ENCODE measurements at regions not wholly inside any gene's neighbourhood (a gene's known extent, or its start where the extent isn't known, plus 50 kb on each side); places are given as distances from the start of the nearest gene placed in this dataset.

DNA sequence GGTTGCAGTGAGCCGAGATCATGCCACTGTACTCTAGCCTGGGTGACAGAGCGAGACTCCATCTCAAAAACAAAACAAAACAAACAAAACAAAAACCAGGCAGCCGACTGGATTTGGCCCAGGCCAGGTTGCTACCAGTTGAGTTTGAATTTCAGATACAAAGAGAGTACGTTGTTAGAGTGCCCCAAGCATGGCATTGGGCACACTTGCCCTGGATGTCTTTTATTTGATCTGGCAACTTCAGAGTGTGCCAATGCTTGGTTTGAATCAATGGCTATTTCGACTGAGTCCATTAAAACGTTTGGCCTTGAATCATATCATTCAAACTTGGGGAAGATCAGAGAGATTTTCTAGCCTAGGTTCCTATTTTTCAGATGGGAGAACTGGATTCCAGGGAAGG, 213.4 kb upstream of the SHH start:
- intact Hi-C loops (cut with micrococcal nuclease): no loop called here
- DNase-seq (no peak), ATAC-seq (ENCODE audit: low read depth) (no peak)
- H3K9ac ChIP-seq (ENCODE audit: low read length): no peak overlapping the region
- ChIA-PET POLR2A (no interaction called here), CTCF (no interaction called here)
- 99% methylated on average over 5 of the region's 6 CpGs for WGBS (ENCODE audit: insufficient coverage)
- H3K9me3 ChIP-seq (ENCODE audit: control extremely low read depth in 1 of 3, control insufficient read depth in 2 of 3, insufficient read depth in 1 of 3, low read length in 2 of 3): peaks cover 0 to 4% (median 0%) of the 10 kb centered on the region in 3 donors
- H2AFZ ChIP-seq (ENCODE audit: insufficient read depth, low read depth, low read length, poor library complexity, severe bottlenecking): no peak overlapping the region
- Mint-ChIP-seq H3K4me3 (no peak overlapping the region), H3K4me1 (no peaks in the 10 kb centered on the region), H3K9me3 (ENCODE audit: insufficient read depth) (no peaks in the 10 kb centered on the region), H3K27ac (no peak overlapping the region), H3K27me3 (no peaks in the 10 kb centered on the region)
- no peaks in the 10 kb centered on the region for H3K79me2 ChIP-seq (ENCODE audit: control insufficient read depth, insufficient read depth, low read length)
- H3K27ac ChIP-seq (ENCODE audit: low read length in 2 of 2): no peak overlapping the region
- no peaks in the 10 kb centered on the region for H3K27me3 ChIP-seq (replicated peaks in 1 of 4; ENCODE audit: control extremely low read depth in 1 of 4, control insufficient read depth in 3 of 4, insufficient read depth in 4 of 4, low read length in 3 of 4)
- no peaks in the 10 kb centered on the region for H4K20me1 ChIP-seq (ENCODE audit: control insufficient read depth, insufficient read depth, low read length, poor library complexity, severe bottlenecking)
- TF ChIP-seq, protein P1, sequence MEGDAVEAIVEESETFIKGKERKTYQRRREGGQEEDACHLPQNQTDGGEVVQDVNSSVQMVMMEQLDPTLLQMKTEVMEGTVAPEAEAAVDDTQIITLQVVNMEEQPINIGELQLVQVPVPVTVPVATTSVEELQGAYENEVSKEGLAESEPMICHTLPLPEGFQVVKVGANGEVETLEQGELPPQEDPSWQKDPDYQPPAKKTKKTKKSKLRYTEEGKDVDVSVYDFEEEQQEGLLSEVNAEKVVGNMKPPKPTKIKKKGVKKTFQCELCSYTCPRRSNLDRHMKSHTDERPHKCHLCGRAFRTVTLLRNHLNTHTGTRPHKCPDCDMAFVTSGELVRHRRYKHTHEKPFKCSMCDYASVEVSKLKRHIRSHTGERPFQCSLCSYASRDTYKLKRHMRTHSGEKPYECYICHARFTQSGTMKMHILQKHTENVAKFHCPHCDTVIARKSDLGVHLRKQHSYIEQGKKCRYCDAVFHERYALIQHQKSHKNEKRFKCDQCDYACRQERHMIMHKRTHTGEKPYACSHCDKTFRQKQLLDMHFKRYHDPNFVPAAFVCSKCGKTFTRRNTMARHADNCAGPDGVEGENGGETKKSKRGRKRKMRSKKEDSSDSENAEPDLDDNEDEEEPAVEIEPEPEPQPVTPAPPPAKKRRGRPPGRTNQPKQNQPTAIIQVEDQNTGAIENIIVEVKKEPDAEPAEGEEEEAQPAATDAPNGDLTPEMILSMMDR (IDR thresholded peaks at IDR 0.05): no peak
- no peak for TF ChIP-seq EZH2 (IDR thresholded peaks at IDR 0.05; ENCODE audit: borderline replicate concordance, insufficient read depth, low read depth, low read length, poor library complexity, severe bottlenecking)
- H3K4me3 ChIP-seq (ENCODE audit: control extremely low read depth in 1 of 5, extremely low read depth in 1 of 5, insufficient read depth in 1 of 5, low read depth in 2 of 5, low read length in 4 of 5): no peak overlapping the region
- H3K36me3 ChIP-seq (replicated peaks in 1 of 2; ENCODE audit: control extremely low read depth in 1 of 2, control insufficient read depth in 1 of 2, extremely low read depth in 1 of 2, insufficient read depth in 2 of 2, low read length in 1 of 2): no peaks in the 10 kb centered on the region
- no peak overlapping the region for H3K4me2 ChIP-seq (replicated peaks; ENCODE audit: low read depth, low read length, poor library complexity, severe bottlenecking)
- no peaks in the 10 kb centered on the region for H3K4me1 ChIP-seq (ENCODE audit: control insufficient read depth in 2 of 2, insufficient read depth in 2 of 2, low read length in 2 of 2)

GRCh38 chr7:156024201-156024600, 211.9 kb upstream of the SHH start:
- Histone ChIP-seq H3K36me3 (replicated peaks in 1 of 2; ENCODE audit: control extremely low read depth in 1 of 2, control insufficient read depth in 1 of 2, extremely low read depth in 1 of 2, insufficient read depth in 2 of 2, low read length in 1 of 2) (no peaks in the 10 kb centered on the region), H3K9ac (ENCODE audit: low read length) (no peak overlapping the region), H3K9me3 (ENCODE audit: control extremely low read depth in 1 of 3, control insufficient read depth in 2 of 3, insufficient read depth in 1 of 3, low read length in 2 of 3) (peaks cover 0 to 11% (median 0%) of the 10 kb centered on the region in 3 donors), H4K20me1 (ENCODE audit: control insufficient read depth, insufficient read depth, low read length, poor library complexity, severe bottlenecking) (no peaks in the 10 kb centered on the region), H3K79me2 (ENCODE audit: control insufficient read depth, insufficient read depth, low read length) (no peaks in the 10 kb centered on the region), H3K27ac (ENCODE audit: low read length in 2 of 2) (no peak overlapping the region), H3K4me2 (replicated peaks; ENCODE audit: low read depth, low read length, poor library complexity, severe bottlenecking) (no peak overlapping the region), H2AFZ (ENCODE audit: insufficient read depth, low read depth, low read length, poor library complexity, severe bottlenecking) (no peak overlapping the region), H3K4me3 (ENCODE audit: control extremely low read depth in 1 of 5, extremely low read depth in 1 of 5, insufficient read depth in 1 of 5, low read depth in 2 of 5, low read length in 4 of 5) (no peak overlapping the region), H3K4me1 (ENCODE audit: control insufficient read depth in 2 of 2, insufficient read depth in 2 of 2, low read length in 2 of 2) (no peaks in the 10 kb centered on the region), H3K27me3 (replicated peaks in 1 of 4; ENCODE audit: control extremely low read depth in 1 of 4, control insufficient read depth in 3 of 4, insufficient read depth in 4 of 4, low read length in 3 of 4) (no peaks in the 10 kb centered on the region)
- ChIA-PET POLR2A (no interaction called here), CTCF (no interaction called here)
- Mint-ChIP-seq H3K4me1 (no peaks in the 10 kb centered on the region), H3K27me3 (no peaks in the 10 kb centered on the region), H3K27ac (no peak overlapping the region), H3K4me3 (no peak overlapping the region), H3K9me3 (ENCODE audit: insufficient read depth) (no peaks in the 10 kb centered on the region)
- intact Hi-C loops (cut with micrococcal nuclease): no loop called here
- TF ChIP-seq, protein P1 (IDR thresholded peaks at IDR 0.05): no peak
- no peak for TF ChIP-seq EZH2 (IDR thresholded peaks at IDR 0.05; ENCODE audit: borderline replicate concordance, insufficient read depth, low read depth, low read length, poor library complexity, severe bottlenecking)
- WGBS (ENCODE audit: insufficient coverage): 93% methylated on average over 6 of the region's 7 CpGs
- DNase-seq (no peak), ATAC-seq (ENCODE audit: low read depth) (no peak)

Measured in B cell (primary cell).